HG03280 (cell line): ENCODE measurements at regions not wholly inside any gene's neighbourhood (a gene's known extent, or its start where the extent isn't known, plus 50 kb on each side); places are given as distances from the start of the nearest gene placed in this dataset.
"Not testable (repeated sequence)": the region's sequence is repeated elsewhere in the genome, so short reads cannot be mapped to it uniquely, and the experiment has no call there.

ENCODE experiments used
- ATAC-seq: cut with Tn5 transposase; IDR thresholded peaks from one replicate; pipeline ENCODE4 v1.9.1; 2021; ENCODE audit warnings: mild to moderate bottlenecking, moderate library complexity; ENCODE audit not compliant: unreplicated experiment

GRCh38 chr18:73688851-73689711 lies 458.6 kb downstream of the FBXO15 start:
- no peak for ATAC-seq

DNA sequence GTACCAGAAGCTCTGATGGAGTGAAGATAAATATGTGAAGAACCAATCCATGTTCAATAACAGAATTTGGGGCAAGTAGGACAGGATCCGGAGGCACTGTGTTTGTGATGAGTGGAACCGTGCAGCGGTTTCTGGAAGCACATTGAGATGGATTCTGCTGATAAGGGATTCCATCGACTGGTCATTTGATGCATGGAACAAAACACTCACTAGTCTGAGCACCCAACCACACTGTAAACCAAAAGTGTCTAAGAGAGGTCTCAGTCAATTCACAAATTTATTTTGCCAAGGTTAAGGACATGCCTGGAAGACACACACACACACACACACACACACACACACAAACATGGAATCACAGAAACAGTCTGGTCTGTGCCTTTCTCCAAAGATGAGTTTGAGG lies 459.5 kb downstream of the FBXO15 start:
- ATAC-seq: no peak

GRCh38 chr18:73684647-73685046 lies 463.0 kb downstream of the FBXO15 start:
- ATAC-seq: no peak

GRCh38 chr18:73683409-73684238 lies 464.0 kb downstream of the FBXO15 start:
- ATAC-seq: no peak

DNA sequence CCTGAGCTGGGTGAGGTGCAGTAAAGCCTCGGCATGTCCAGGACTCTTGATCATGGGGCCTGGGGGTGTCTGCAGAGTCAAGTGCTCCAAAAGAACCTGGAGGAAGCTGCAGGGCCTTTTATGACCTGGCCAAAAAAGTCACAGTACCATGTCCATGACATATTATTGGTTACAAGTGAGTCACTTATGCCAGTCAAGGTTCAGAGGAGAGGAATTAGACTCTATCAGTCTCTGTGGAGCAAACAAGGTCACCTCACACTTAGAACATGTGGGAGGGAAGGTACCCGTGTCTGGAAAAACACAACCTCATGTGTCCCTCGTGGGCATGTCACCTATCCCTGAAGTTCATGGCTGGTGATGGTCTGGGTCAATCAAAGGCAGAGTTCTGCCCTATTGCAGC lies 465.7 kb downstream of the FBXO15 start:
- no peak for ATAC-seq

DNA sequence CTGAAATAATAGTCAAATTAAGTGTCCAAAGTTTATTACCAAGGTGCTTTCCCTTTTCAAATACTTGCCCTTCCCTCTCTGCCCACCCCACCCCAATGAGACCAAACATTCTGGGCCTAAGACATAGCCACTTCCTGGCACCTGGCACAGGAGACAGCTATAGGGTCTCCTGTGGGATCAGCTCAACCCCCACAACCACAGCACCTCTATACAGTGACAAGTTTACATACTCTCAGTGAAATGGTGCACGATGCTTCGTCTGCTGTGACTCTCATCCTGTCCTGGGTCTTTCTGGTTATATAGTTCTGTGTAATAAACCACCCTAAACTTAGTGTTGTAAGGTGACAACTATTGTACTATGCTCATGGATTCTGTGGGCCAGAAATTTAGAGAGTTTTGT lies 466.2 kb downstream of the FBXO15 start:
- ATAC-seq: no peak

DNA sequence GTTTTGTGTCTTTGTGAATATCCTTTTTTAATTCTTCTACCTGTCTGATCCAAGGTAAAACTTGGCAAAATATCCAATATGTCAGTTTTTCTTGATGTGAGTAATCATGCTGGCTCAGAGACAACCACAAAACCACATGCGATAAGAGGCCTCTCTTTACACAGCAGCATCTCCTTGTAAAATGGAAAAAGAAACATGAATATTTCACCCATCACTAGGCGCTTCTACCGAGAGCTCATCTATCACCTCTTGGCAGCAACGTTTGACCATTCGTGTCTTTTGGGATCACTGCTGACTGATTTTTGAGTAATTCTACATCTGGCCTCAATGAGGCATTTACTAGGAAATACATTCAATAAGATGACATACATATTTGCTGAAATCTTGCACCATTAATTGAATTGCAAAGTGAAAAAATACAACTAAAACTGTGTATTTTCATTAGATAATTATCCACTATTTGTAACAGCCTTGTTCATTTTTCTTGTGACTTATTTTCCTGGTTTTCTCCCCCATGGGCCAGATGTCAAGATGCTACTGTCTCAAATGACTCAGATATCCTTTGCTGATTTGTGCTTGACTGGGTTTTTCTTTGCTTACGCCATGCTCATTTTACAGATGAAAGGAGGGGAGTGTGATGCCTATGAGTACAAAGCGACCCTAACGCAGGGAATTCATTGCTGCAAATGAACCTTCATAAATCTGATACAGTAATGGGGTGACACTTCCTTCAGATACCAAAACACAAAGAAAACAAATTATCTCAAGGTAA lies 467.5 kb downstream of the FBXO15 start:
- no peak for ATAC-seq

DNA sequence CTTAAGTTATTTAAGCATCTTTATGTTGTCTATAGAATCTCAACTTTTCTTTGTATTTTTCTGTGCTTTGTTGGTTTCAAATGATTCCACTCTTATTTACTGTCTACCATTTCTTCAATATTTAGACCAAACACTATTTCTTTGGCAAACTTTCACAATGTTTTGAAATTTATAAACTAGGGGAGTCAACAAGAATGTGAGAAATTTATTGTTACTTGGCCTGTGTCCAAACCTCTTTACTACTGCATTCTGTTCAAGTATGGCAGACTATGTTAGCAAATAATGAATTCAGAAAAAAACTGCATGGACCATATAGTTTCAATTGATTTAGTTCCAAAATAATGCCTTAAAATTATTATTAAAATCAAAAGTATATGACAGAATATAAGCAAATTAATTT lies 470.2 kb downstream of the FBXO15 start:
- ATAC-seq: no peak

DNA sequence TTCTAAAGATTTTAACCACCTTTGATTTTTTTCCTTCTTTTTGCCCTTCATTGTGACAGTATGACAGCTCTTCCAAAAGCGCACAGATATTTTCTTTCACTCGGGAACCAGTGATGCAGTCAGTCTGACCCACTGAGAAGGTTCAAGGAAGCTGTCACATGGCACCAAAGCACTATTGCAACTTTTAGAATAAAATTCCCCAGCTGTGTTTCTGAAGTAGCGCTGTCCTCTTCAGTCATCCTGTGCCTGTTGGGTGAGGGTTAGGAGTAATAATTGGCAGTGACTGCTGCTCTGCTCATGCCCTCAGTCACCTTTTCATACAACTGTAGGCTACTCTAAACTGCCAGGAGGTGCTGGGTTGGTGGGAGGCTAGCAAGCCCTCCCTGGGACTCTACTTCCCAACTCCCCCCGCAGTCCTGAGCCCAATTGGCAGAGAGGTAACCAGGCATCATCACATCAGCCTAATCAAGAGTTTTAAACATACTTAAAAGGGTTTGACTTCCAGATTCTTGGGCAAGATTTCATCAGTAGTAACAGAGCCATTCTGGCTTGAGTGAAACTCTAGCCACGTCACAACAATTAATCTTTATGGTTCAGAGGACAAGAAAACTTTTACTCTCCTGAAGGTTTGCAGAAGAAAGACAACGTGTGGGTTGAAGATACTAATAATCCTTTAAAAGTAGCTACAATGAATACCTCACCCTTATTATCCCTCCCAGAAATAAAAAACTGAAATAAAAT lies 473.3 kb downstream of the FBXO15 start:
- no peak for ATAC-seq

DNA sequence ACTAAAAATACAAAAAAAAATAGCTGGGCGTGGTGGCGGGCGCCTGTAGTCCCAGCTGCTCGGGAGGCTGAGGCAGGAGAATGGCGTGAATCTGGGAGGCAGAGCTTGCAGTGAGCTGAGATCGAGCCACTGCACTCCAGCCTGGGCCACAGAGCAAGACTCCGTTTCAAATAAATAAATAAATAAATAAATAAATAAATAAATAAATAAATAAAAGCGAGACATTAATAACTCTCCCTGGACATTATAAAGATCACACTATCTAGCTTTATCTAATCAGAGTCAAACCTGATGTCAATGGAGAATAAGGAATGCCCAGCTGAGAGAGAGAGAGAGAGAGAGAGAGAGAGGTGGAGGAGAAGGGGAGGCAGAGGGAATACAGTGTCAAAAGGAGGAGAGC lies 476.2 kb downstream of the FBXO15 start:
- not testable (repeated sequence) for ATAC-seq

DNA sequence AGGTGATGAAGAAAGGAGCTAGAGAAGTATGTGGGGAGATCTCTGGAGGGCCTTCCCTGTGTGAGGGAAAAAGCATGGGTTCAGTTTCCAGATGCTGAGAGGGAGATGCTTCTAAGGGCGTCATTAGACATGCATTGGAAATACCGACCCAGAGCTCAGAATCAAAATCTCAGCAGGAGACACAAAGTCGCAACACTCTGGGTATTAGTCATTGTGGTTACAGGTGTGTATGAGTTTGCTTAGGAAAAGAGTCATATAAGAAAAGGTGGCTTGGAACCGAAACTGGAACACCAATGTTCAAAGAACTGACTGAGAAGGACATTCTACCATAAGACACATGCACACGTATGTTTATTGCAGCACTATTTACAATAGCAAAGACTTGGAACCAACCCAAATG lies 477.1 kb downstream of the FBXO15 start:
- ATAC-seq: no peak

- ATAC-seq: no peak
Observed at GRCh38 chr18:73670039-73670438, 477.6 kb downstream of the FBXO15 start.

- no peak for ATAC-seq
Observed at GRCh38 chr18:73669297-73669696, 478.3 kb downstream of the FBXO15 start.

- ATAC-seq: no peak
Observed at GRCh38 chr18:73668051-73668450, 479.6 kb downstream of the FBXO15 start.

GRCh38 chr18:73666772-73667171 lies 480.9 kb downstream of the FBXO15 start:
- ATAC-seq: no peak

GRCh38 chr18:73664896-73665295 lies 482.7 kb downstream of the FBXO15 start:
- ATAC-seq: no peak

DNA sequence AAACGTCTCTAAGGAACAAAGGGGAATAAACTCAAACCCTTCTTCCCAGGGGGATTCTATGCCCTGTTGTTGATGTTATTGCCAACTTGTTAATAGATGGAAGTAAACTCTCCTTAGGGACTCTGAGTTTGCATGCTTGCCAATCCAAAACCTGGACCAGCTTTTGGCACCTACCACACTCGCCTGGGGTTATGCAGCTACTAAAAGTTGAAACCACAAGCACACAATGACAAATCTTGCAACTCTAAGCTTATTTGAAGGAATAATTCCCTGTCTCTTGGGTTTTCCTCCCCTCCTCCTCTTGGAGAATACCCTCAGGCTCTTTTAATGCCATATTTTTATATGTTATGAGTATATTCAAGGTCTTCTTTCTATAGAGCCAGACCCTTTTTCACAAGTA lies 484.1 kb downstream of the FBXO15 start:
- no peak for ATAC-seq

- ATAC-seq: no peak
Observed at GRCh38 chr18:73662421-73662820, 485.2 kb downstream of the FBXO15 start.

DNA sequence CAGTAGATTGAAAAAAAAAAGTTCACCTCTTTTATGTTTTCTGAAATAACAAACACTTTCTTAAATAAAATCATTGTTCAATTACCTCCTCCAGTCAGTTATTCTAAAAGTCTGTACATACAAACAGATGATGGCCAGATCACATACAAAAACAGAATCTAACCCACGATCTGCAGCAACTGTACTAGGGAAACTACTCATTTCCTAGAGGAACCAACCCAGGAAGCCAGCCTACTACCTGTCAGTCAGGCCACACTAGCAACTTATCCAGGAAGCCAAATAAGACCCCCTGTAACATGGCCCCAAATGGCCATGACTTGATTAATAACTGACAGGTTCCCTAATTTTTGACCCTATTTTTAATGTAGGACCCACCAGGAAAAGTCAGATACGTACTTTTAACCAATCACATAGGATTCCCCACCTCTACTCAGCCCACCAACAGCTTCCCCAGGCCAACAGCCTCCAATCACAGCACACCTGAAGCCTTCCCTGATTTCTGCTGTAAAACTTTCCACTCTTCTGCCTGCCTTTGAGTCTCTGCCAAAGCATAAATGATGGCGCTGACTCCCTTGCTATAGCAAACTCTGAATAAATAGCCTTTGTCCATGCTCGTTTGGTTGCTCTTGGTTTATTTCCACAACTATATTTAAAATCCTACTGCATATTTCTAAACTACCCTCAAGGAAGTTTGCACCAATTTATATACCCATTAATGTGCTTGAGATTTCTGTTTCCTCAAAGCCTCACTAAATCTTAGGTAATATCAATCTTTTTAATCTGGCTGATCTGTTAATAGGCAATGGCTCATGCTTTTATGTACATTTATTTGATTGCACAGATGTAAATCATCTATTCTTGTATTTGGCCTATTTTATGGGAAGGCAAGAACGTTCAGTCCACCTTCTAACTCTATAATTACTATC lies 486.4 kb downstream of the FBXO15 start:
- no peak for ATAC-seq

GRCh38 chr18:73656691-73657090 lies 490.9 kb downstream of the FBXO15 start:
- ATAC-seq: no peak
